GM12878 (cell line): ENCODE measurements at regions not wholly inside any gene's neighbourhood (a gene's known extent, or its start where the extent isn't known, plus 50 kb on each side); places are given as distances from the start of the nearest gene placed in this dataset.

Experiments
- ATAC-seq: fragments of 200-7000 bp; cut with Tn5 transposase; 3 replicates; pipeline ENCODE4 v1.9.1; 2020; ENCODE audit warnings: mild to moderate bottlenecking, moderate library complexity
- BruUV-seq: library from RNA; stranded (reverse); fragments of 400-500 nt; replicated peaks from 2 replicates; lab custom pipeline; 2021; lab: Mats Ljungman, UMichigan
- CTCF ChIA-PET: fragments of 300-600 bp; sonication (Branson Sonifier 250); formaldehyde crosslinking; extraction: SDS; loops from one replicate; lab custom pipeline; 2021; ENCODE audit warnings: inconsistent platforms; lab: Yijun Ruan, JAX
- POLR2A ChIA-PET: fragments of 350-600 bp; formaldehyde crosslinking; extraction: SDS; loops from one replicate; lab custom pipeline; 2021; ENCODE audit warnings: inconsistent platforms; lab: Charles Lee
- RAD21 ChIA-PET: fragments of 300-600 bp; sonication (Branson Sonifier 250); formaldehyde crosslinking; loops from one replicate; lab custom pipeline; 2023; ENCODE audit warnings: antibody characterized with exemption; ENCODE audit not compliant: unreplicated experiment; lab: Charles Lee
- SMC1A ChIA-PET: fragments of 300-600 bp; sonication (Branson Sonifier 250); formaldehyde crosslinking; loops from one replicate; lab custom pipeline; 2023; ENCODE audit not compliant: unreplicated experiment, uncharacterized antibody; lab: Charles Lee
- DNase-seq: peaks from one replicate; pipeline ENCODE4 v3.0.0-alpha.2; 2011; ENCODE audit warnings: low read depth, low spot score
- FAIRE-seq: peaks from 3 replicates; lab custom pipeline; 2011; peaks lifted over from hg19 to GRCh38; lab: Jason Lieb, UNC
- H2AFZ ChIP-seq: 2 replicates; pipeline ENCODE4 v1.6.0; 2011; ENCODE audit warnings: low read depth, low read length, control low read depth; ENCODE audit not compliant: control insufficient read depth
- H3K27ac ChIP-seq: 2 replicates; pipeline ENCODE4 v1.5.1; 2011; ENCODE audit warnings: control low read depth; ENCODE audit not compliant: control insufficient read depth, insufficient read depth
- H3K27me3 ChIP-seq, 2 experiments: replicated peaks in 1 of 2; 2 replicates each; pipeline versions ENCODE4 v1.6.0 to v1.6.1; 2011; ENCODE audit warnings: low read length in 1 of 2; ENCODE audit not compliant: control insufficient read depth in 2 of 2, insufficient read depth in 2 of 2
- H3K36me3 ChIP-seq, 2 experiments: 2 replicates each; pipeline ENCODE4 v1.5.1; 2011; ENCODE audit warnings: low read length in 1 of 2; ENCODE audit not compliant: control insufficient read depth in 2 of 2, insufficient read depth in 2 of 2
- H3K4me1 ChIP-seq: 2 replicates; pipeline ENCODE4 v1.6.1; 2011; ENCODE audit warnings: mild to moderate bottlenecking, low read length, moderate library complexity, mixed read lengths; ENCODE audit not compliant: control insufficient read depth, insufficient read depth
- H3K4me2 ChIP-seq: 2 replicates; pipeline ENCODE4 v1.6.0; 2011; ENCODE audit warnings: control low read depth; ENCODE audit not compliant: control insufficient read depth, insufficient read depth
- H3K4me3 ChIP-seq: fragments of 200-600 bp; sonication (generic); 2 replicates; pipeline ENCODE4 v1.5.1; 2016
- H3K79me2 ChIP-seq: 2 replicates; pipeline ENCODE4 v1.6.0; 2011; ENCODE audit warnings: low read length; ENCODE audit not compliant: control insufficient read depth, insufficient read depth
- H3K9ac ChIP-seq: 2 replicates; pipeline ENCODE4 v1.8.0; 2011; ENCODE audit warnings: low read length, control low read depth, mixed read lengths; ENCODE audit not compliant: control insufficient read depth, insufficient read depth
- H3K9me3 ChIP-seq: replicated peaks from 3 replicates; pipeline ENCODE4 v1.5.1; 2011; ENCODE audit warnings: mild to moderate bottlenecking, low read length; ENCODE audit not compliant: control insufficient read depth, insufficient read depth
- H4K20me1 ChIP-seq: 2 replicates; pipeline ENCODE4 v1.6.0; 2011; ENCODE audit not compliant: control insufficient read depth, insufficient read depth
- CEBPZ ChIP-seq: fragments of 150-350 bp; IDR thresholded peaks from 2 replicates; pipeline ENCODE4 v1.6.1; 2016; ENCODE audit warnings: low read depth, low read length
- MYC ChIP-seq: IDR thresholded peaks from 2 replicates; pipeline ENCODE4 v1.6.1; 2011; ENCODE audit warnings: mild to moderate bottlenecking, low read length, moderate library complexity, inconsistent platforms; ENCODE audit not compliant: insufficient read depth, insufficient replicate concordance, insufficient read length, severe bottlenecking
- RELB ChIP-seq: fragments of 450-650 bp; IDR thresholded peaks from 2 replicates; pipeline ENCODE4 v1.6.1; 2017; ENCODE audit warnings: low read depth, mild to moderate bottlenecking, moderate library complexity
- SREBF2 ChIP-seq: IDR thresholded peaks from 2 replicates; pipeline ENCODE4 v1.6.1; 2012; ENCODE audit warnings: mild to moderate bottlenecking, low read length
- WGBS: methylation state at CpG from one replicate; pipeline ENCODE4 v1.1.6; 2016; ENCODE audit warnings: low lambda C conversion rate; ENCODE audit not compliant: insufficient replicate concordance, insufficient coverage; ENCODE audit errors: missing lambda C conversion rate; 5-methylcytosine and 5-hydroxymethylcytosine counted together
- in situ Hi-C: fragments of 300-500 bp; cut with MboI; formaldehyde crosslinking; loops from 9 replicates; pipeline ENCODE4 v1.14.3; 2018; ENCODE audit warnings: mixed read lengths
- intact Hi-C: fragments of 100-400 bp; cut with micrococcal nuclease; formaldehyde crosslinking; loops from one replicate; pipeline ENCODE4 v1.14.2; 2022; ENCODE audit not compliant: unreplicated experiment

GRCh38 chr5:155343468-155343867 lies 329.9 kb downstream of the KIF4B start:
- in situ Hi-C loops = no loop called here
- 0% methylated on average over 1 of the region's 1 CpG for WGBS
- RAD21 ChIA-PET = no interaction called here
- Histone ChIP-seq H3K9ac (no peak overlapping the region), H3K4me2 (no peak overlapping the region), H4K20me1 (no peaks in the 10 kb centered on the region), H3K36me3 (no peaks in the 10 kb centered on the region)
- ATAC-seq = no peak
- TF ChIP-seq RELB (no peak), MYC (no peak), SREBF2 (no peak), CEBPZ (no peak)
- TF ChIP-seq, all 136 proteins: peak for 0
- POLR2A ChIA-PET = no interaction called here
- no TSS peak for BruUV-seq
- FAIRE-seq = no peak
- intact Hi-C loops = no loop called here
- CTCF ChIA-PET = interaction anchor here (1.3 kb wide), 1 partner anchor 9 kb away, joined by 3 read pairs; no protein-coding TSS in a partner anchor
- H3K4me1 ChIP-seq = no peaks in the 10 kb centered on the region
- H3K27me3 ChIP-seq = peaks cover 0 to 2% of the 10 kb centered on the region in 2 experiments; a peak in 1 of 4 replicates
- H3K9me3 ChIP-seq = no peaks in the 10 kb centered on the region
- H3K79me2 ChIP-seq = no peaks in the 10 kb centered on the region
- H2AFZ ChIP-seq = no peak overlapping the region
- no peak overlapping the region for H3K27ac ChIP-seq
- SMC1A ChIA-PET = interaction anchor here (0.6 kb wide), 1 partner anchor 320 kb away, joined by 3 read pairs; no protein-coding TSS in a partner anchor
- H3K4me3 ChIP-seq = no peak overlapping the region
- no peak for DNase-seq
